ENCODE measurements at regions not wholly inside any gene's neighbourhood (a gene's known extent, or its start where the extent isn't known, plus 50 kb on each side); places are given as distances from the start of the nearest gene placed in this dataset.

GRCh38 chr11:129614256-129614944 lies 201.2 kb upstream of the TMEM45B start:
- DNase-seq = no peak
- no peak overlapping the region for H3K14ac ChIP-seq (ENCODE audit: insufficient read depth, low read length)
- H3K4me1 ChIP-seq (ENCODE audit: insufficient read depth, low read length) = no peaks in the 10 kb centered on the region
- Mint-ChIP-seq H3K4me3 (no peak overlapping the region), H3K36me3 (ENCODE audit: insufficient read depth in 1 of 3, low read depth in 3 of 3) (no peaks in the 10 kb centered on the region), H3K27ac (no peak overlapping the region), H3K9me3 (no peaks in the 10 kb centered on the region; a peak in 1 of 5 replicates), H3K27me3 (ENCODE audit: low read depth) (no peaks in the 10 kb centered on the region; the same call in none of the 2 replicates), H3K4me1 (no peaks in the 10 kb centered on the region; a peak in 1 of 4 replicates)
- no peak overlapping the region for H2BK12ac ChIP-seq (ENCODE audit: insufficient read length, low read depth, low read length)
- H3K23ac ChIP-seq (ENCODE audit: insufficient read length, low read depth, low read length) = no peak overlapping the region
- H2BK120ac ChIP-seq (ENCODE audit: low read depth, low read length, poor library complexity, severe bottlenecking) = no peak overlapping the region
- no peak overlapping the region for H4K5ac ChIP-seq (ENCODE audit: insufficient read length, low read depth, low read length)
- no peak overlapping the region for H4K8ac ChIP-seq (replicated peaks; ENCODE audit: insufficient read length, low read depth, low read length)
- H3K23me2 ChIP-seq (ENCODE audit: insufficient read length, low read depth, low read length, poor library complexity, severe bottlenecking) = no peaks in the 10 kb centered on the region
- no peak overlapping the region for H3K9ac ChIP-seq (ENCODE audit: extremely low read depth, insufficient read length, low read length)
- no peak overlapping the region for H2BK15ac ChIP-seq (ENCODE audit: low read depth, low read length)
- H3K4me2 ChIP-seq (ENCODE audit: insufficient read depth, insufficient read length, low read length) = no peak overlapping the region
- no peaks in the 10 kb centered on the region for H3K79me1 ChIP-seq (ENCODE audit: insufficient read depth, low read depth, low read length, poor library complexity, severe bottlenecking)
- no CpG with 5 or more reads among the region's 11 CpGs for WGBS (ENCODE audit: extremely low coverage, insufficient read length, low lambda C conversion rate)
- H3K27me3 ChIP-seq (ENCODE audit: insufficient read depth, low read length) = no peaks in the 10 kb centered on the region
- H2BK20ac ChIP-seq (ENCODE audit: low read depth, low read length, poor library complexity, severe bottlenecking) = no peak overlapping the region
- H4K20me1 ChIP-seq (ENCODE audit: control insufficient read depth, insufficient read depth, insufficient read length) = no peaks in the 10 kb centered on the region
- no peak overlapping the region for H3K56ac ChIP-seq (ENCODE audit: insufficient read length, low read depth, low read length)
- no peak overlapping the region for H3K27ac ChIP-seq (ENCODE audit: insufficient read length, low read depth, low read length)
- no peak overlapping the region for H3T11ph ChIP-seq (ENCODE audit: low read length)
- no peaks in the 10 kb centered on the region for H3K9me3 ChIP-seq (ENCODE audit: control insufficient read depth, low read depth, low read length)
- no peak overlapping the region for H3K18ac ChIP-seq (ENCODE audit: insufficient read length, low read depth, low read length)
- H3K4ac ChIP-seq (ENCODE audit: low read depth, low read length) = no peak overlapping the region
- no peak overlapping the region for H2BK5ac ChIP-seq (ENCODE audit: insufficient read length, low read length)
- H2AK5ac ChIP-seq (ENCODE audit: insufficient read length, low read length) = no peak overlapping the region
- no peaks in the 10 kb centered on the region for H3K79me2 ChIP-seq (ENCODE audit: insufficient read depth, low read length)
- no peak overlapping the region for H4K91ac ChIP-seq (ENCODE audit: insufficient read length, low read depth, low read length)
- no peak for TF ChIP-seq CTCF (conservative IDR thresholded peaks at IDR 0.05)
- H2AFZ ChIP-seq (ENCODE audit: low read length) = no peak overlapping the region
